HG02623 (cell line): ENCODE measurements at regions not wholly inside any gene's neighbourhood (a gene's known extent, or its start where the extent isn't known, plus 50 kb on each side); places are given as distances from the start of the nearest gene placed in this dataset.

Experiments used
- ATAC-seq: cut with Tn5 transposase; IDR thresholded peaks from one replicate; pipeline ENCODE4 v1.9.1; 2021; ENCODE audit warnings: moderate library complexity; ENCODE audit not compliant: unreplicated experiment

- peak; percentile 12 for ATAC-seq
Measured at GRCh38 chr12:92650228-92650822, 52.5 kb upstream of the PLEKHG7 start.

- ATAC-seq = peak; percentile 89
Measured at GRCh38 chr12:92649511-92650227, 53.1 kb upstream of the PLEKHG7 start.

GRCh38 chr12:92648242-92649031 is 54.4 kb upstream of the PLEKHG7 start:
- no peak for ATAC-seq

- no peak for ATAC-seq
Measured at GRCh38 chr12:92641291-92641690, 61.5 kb upstream of the PLEKHG7 start.

- ATAC-seq = no peak
Measured at GRCh38 chr12:92640691-92641090, 62.1 kb upstream of the PLEKHG7 start.

GRCh38 chr12:92639017-92639416 is 63.8 kb upstream of the PLEKHG7 start:
- ATAC-seq = no peak

GRCh38 chr12:92634730-92635129 is 68.1 kb upstream of the PLEKHG7 start:
- no peak for ATAC-seq

- ATAC-seq = no peak
Measured at GRCh38 chr12:92634202-92634601, 68.6 kb upstream of the PLEKHG7 start.

- no peak for ATAC-seq
Measured at GRCh38 chr12:92630968-92631367, 71.8 kb upstream of the PLEKHG7 start.

- no peak for ATAC-seq
Measured at GRCh38 chr12:92629349-92630065, 73.3 kb upstream of the PLEKHG7 start.

GRCh38 chr12:92628476-92628875 is 74.3 kb upstream of the PLEKHG7 start:
- ATAC-seq = no peak

- ATAC-seq = no peak
Measured at GRCh38 chr12:92627511-92627910, 75.3 kb upstream of the PLEKHG7 start.

GRCh38 chr12:92625639-92626310 is 77.0 kb upstream of the PLEKHG7 start:
- no peak for ATAC-seq

GRCh38 chr12:92624236-92624635 is 78.6 kb upstream of the PLEKHG7 start:
- ATAC-seq = no peak

GRCh38 chr12:92623386-92623785 is 79.4 kb upstream of the PLEKHG7 start:
- no peak for ATAC-seq

- ATAC-seq = no peak
Measured at GRCh38 chr12:92621833-92622232, 81.0 kb upstream of the PLEKHG7 start.

GRCh38 chr12:92621312-92621711 is 81.5 kb upstream of the PLEKHG7 start:
- no peak for ATAC-seq

GRCh38 chr12:92619730-92620684 is 82.8 kb upstream of the PLEKHG7 start:
- ATAC-seq = no peak

GRCh38 chr12:92619026-92619425 is 83.8 kb upstream of the PLEKHG7 start:
- no peak for ATAC-seq

GRCh38 chr12:92615703-92616102 is 87.1 kb upstream of the PLEKHG7 start:
- ATAC-seq = no peak
